ENCODE measurements at regions not wholly inside any gene's neighbourhood (a gene's known extent, or its start where the extent isn't known, plus 50 kb on each side); places are given as distances from the start of the nearest gene placed in this dataset.

DNA sequence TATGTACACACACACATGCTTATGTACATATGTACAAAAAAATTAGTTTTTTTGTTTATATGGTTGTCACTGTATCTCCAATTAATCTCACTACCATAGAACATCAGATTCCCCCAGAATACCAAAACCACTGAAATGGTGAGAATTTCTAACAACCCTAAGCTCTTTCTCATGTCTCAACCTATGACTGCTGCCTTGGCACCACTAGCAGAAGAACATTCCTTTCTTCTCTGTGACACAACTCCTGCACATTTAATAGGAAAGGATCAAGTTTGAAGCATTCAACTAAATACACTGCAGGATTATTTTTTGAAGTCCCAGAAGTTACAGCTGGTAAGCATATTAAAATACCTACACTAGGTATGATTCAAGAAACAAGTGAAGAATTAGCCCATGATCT lies 109.6 kb downstream of the FAM174B start:
- Histone ChIP-seq H3K9ac (ENCODE audit: insufficient read depth, low read length) (no peak overlapping the region), H3K36me3 (ENCODE audit: control insufficient read depth, insufficient read depth, low read length) (no peaks in the 10 kb centered on the region), H3K79me2 (ENCODE audit: control insufficient read depth, insufficient read depth, low read length) (no peaks in the 10 kb centered on the region), H3K9me3 (ENCODE audit: control insufficient read depth, insufficient read depth, low read depth, low read length) (no peaks in the 10 kb centered on the region), H3K4me1 (ENCODE audit: control insufficient read depth, extremely low read depth, insufficient read depth, low read length) (no peaks in the 10 kb centered on the region), H3K4me2 (ENCODE audit: extremely low read depth, insufficient read depth, low read length) (no peak overlapping the region), H4K20me1 (ENCODE audit: control insufficient read depth, extremely low read depth, insufficient read depth, low read length) (no peaks in the 10 kb centered on the region), H3K27ac (ENCODE audit: insufficient read depth, low read length) (no peak overlapping the region), H2AFZ (ENCODE audit: low read length) (no peak overlapping the region), H3K27me3 (ENCODE audit: control insufficient read depth, insufficient read depth, low read length) (no peaks in the 10 kb centered on the region), H3K4me3 (replicated peaks in 1 of 4; ENCODE audit: control extremely low read depth in 1 of 4, insufficient read depth in 1 of 4, low read depth in 3 of 4, low read length in 4 of 4) (no peak overlapping the region)
- TF ChIP-seq EZH2 (IDR thresholded peaks at IDR 0.05; ENCODE audit: low read length, missing control alignments) (no peak), CTCF (conservative IDR thresholded peaks at IDR 0.05 in 1 of 2, IDR thresholded peaks at IDR 0.05 in 1 of 2; ENCODE audit: low read depth in 1 of 2, low read length in 2 of 2) (no peak)
- DNase-seq (ENCODE audit: low read depth in 2 of 2): peak in 1 of 2 donors; percentile 23

GRCh38 chr15:92541291-92542200 lies 114.0 kb downstream of the FAM174B start:
- H3K4me1 ChIP-seq (ENCODE audit: control insufficient read depth, extremely low read depth, insufficient read depth, low read length): no peaks in the 10 kb centered on the region
- no peak overlapping the region for H2AFZ ChIP-seq (ENCODE audit: low read length)
- H3K27ac ChIP-seq (ENCODE audit: insufficient read depth, low read length): no peak overlapping the region
- H3K36me3 ChIP-seq (ENCODE audit: control insufficient read depth, insufficient read depth, low read length): no peaks in the 10 kb centered on the region
- H3K9me3 ChIP-seq (ENCODE audit: control insufficient read depth, insufficient read depth, low read depth, low read length): no peaks in the 10 kb centered on the region
- no peaks in the 10 kb centered on the region for H4K20me1 ChIP-seq (ENCODE audit: control insufficient read depth, extremely low read depth, insufficient read depth, low read length)
- TF ChIP-seq CTCF (conservative IDR thresholded peaks at IDR 0.05 in 1 of 2, IDR thresholded peaks at IDR 0.05 in 1 of 2; ENCODE audit: low read depth in 1 of 2, low read length in 2 of 2): no peak
- no peak for TF ChIP-seq EZH2 (IDR thresholded peaks at IDR 0.05; ENCODE audit: low read length, missing control alignments)
- no peaks in the 10 kb centered on the region for H3K27me3 ChIP-seq (ENCODE audit: control insufficient read depth, insufficient read depth, low read length)
- H3K79me2 ChIP-seq (ENCODE audit: control insufficient read depth, insufficient read depth, low read length): no peaks in the 10 kb centered on the region
- H3K4me2 ChIP-seq (ENCODE audit: extremely low read depth, insufficient read depth, low read length): no peak overlapping the region
- peak in 1 of 2 donors; percentile 77 for DNase-seq (ENCODE audit: low read depth in 2 of 2)
- H3K4me3 ChIP-seq (replicated peaks in 1 of 4; ENCODE audit: control extremely low read depth in 1 of 4, insufficient read depth in 1 of 4, low read depth in 3 of 4, low read length in 4 of 4): no peak overlapping the region
- H3K9ac ChIP-seq (ENCODE audit: insufficient read depth, low read length): no peak overlapping the region

DNA sequence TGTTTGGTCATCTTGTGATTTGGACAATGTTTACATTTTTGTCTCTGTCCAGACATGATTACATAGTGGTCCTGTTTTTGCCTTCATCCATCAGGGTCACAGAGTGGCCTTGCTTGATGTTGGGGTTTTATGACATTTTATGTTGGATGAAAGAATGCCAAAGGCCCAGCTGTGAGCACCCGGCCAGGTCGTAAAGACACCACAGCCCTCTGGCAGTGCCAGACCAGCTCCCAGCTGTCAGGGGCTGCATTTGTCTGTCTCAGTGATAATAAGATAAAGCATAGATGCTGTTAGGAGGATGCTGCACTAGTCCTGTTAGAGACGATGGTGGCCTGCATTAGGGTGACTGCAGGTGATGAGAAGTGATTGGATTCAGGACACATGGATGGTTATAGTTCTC lies 117.5 kb downstream of the FAM174B start:
- no peak overlapping the region for H3K9ac ChIP-seq (ENCODE audit: insufficient read depth, low read length)
- H3K4me2 ChIP-seq (ENCODE audit: extremely low read depth, insufficient read depth, low read length): no peak overlapping the region
- TF ChIP-seq EZH2 (IDR thresholded peaks at IDR 0.05; ENCODE audit: low read length, missing control alignments) (no peak), CTCF (conservative IDR thresholded peaks at IDR 0.05 in 1 of 2, IDR thresholded peaks at IDR 0.05 in 1 of 2; ENCODE audit: low read depth in 1 of 2, low read length in 2 of 2) (no peak)
- H3K9me3 ChIP-seq (ENCODE audit: control insufficient read depth, insufficient read depth, low read depth, low read length): no peaks in the 10 kb centered on the region
- no peak overlapping the region for H2AFZ ChIP-seq (ENCODE audit: low read length)
- no peaks in the 10 kb centered on the region for H3K79me2 ChIP-seq (ENCODE audit: control insufficient read depth, insufficient read depth, low read length)
- H3K4me3 ChIP-seq (replicated peaks in 1 of 4; ENCODE audit: control extremely low read depth in 1 of 4, insufficient read depth in 1 of 4, low read depth in 3 of 4, low read length in 4 of 4): no peak overlapping the region
- H3K36me3 ChIP-seq (ENCODE audit: control insufficient read depth, insufficient read depth, low read length): no peaks in the 10 kb centered on the region
- no peaks in the 10 kb centered on the region for H4K20me1 ChIP-seq (ENCODE audit: control insufficient read depth, extremely low read depth, insufficient read depth, low read length)
- no peaks in the 10 kb centered on the region for H3K4me1 ChIP-seq (ENCODE audit: control insufficient read depth, extremely low read depth, insufficient read depth, low read length)
- no peak for DNase-seq (ENCODE audit: low read depth in 2 of 2)
- no peaks in the 10 kb centered on the region for H3K27me3 ChIP-seq (ENCODE audit: control insufficient read depth, insufficient read depth, low read length)
- no peak overlapping the region for H3K27ac ChIP-seq (ENCODE audit: insufficient read depth, low read length)
